ENCODE measurements at regions not wholly inside any gene's neighbourhood (a gene's known extent, or its start where the extent isn't known, plus 50 kb on each side); places are given as distances from the start of the nearest gene placed in this dataset.

- ChIA-PET POLR2A (no interaction called here), CTCF (no interaction called here)
- DNase-seq (ENCODE audit: extremely low spot score) = no peak
- TF ChIP-seq FOXM1 (IDR thresholded peaks at IDR 0.05; ENCODE audit: borderline replicate concordance) (no peak), ARNT (IDR thresholded peaks at IDR 0.05) (no peak), SP1 (IDR thresholded peaks at IDR 0.05) (no peak), BHLHE40 (IDR thresholded peaks at IDR 0.05; ENCODE audit: borderline replicate concordance) (no peak), CTBP1 (IDR thresholded peaks at IDR 0.05; ENCODE audit: borderline replicate concordance) (no peak), LEF1 (IDR thresholded peaks at IDR 0.05; ENCODE audit: borderline replicate concordance) (no peak), FOXA1 (IDR thresholded peaks at IDR 0.05) (no peak), ZNF384 (IDR thresholded peaks at IDR 0.05) (no peak), L3MBTL2 (conservative IDR thresholded peaks at IDR 0.05) (no peak), PKNOX1 (IDR thresholded peaks at IDR 0.05) (no peak), FOXK2 (IDR thresholded peaks at IDR 0.05) (no peak), SUZ12 (IDR thresholded peaks at IDR 0.05) (no peak), NFRKB (IDR thresholded peaks at IDR 0.05) (no peak), ELF4 (IDR thresholded peaks at IDR 0.05) (no peak), HDGF (IDR thresholded peaks at IDR 0.05; ENCODE audit: borderline replicate concordance) (no peak), TARDBP (IDR thresholded peaks at IDR 0.05) (no peak)
Observed at GRCh38 chr1:30310966-30311742, 412.2 kb downstream of the MATN1 start.

- DNase-seq (ENCODE audit: extremely low spot score) = no peak
- CTCF ChIA-PET = no interaction called here
- no peak for TF ChIP-seq ZNF384 (IDR thresholded peaks at IDR 0.05)
- no peak for TF ChIP-seq HDGF (IDR thresholded peaks at IDR 0.05; ENCODE audit: borderline replicate concordance)
- TF ChIP-seq FOXM1 (IDR thresholded peaks at IDR 0.05; ENCODE audit: borderline replicate concordance) = no peak
- no peak for TF ChIP-seq NFRKB (IDR thresholded peaks at IDR 0.05)
- TF ChIP-seq LEF1 (IDR thresholded peaks at IDR 0.05; ENCODE audit: borderline replicate concordance) = no peak
- no peak for TF ChIP-seq FOXK2 (IDR thresholded peaks at IDR 0.05)
- no peak for TF ChIP-seq PKNOX1 (IDR thresholded peaks at IDR 0.05)
- no peak for TF ChIP-seq ARNT (IDR thresholded peaks at IDR 0.05)
- no peak for TF ChIP-seq BHLHE40 (IDR thresholded peaks at IDR 0.05; ENCODE audit: borderline replicate concordance)
- no peak for TF ChIP-seq FOXA1 (IDR thresholded peaks at IDR 0.05)
- no peak for TF ChIP-seq L3MBTL2 (conservative IDR thresholded peaks at IDR 0.05)
- no peak for TF ChIP-seq ELF4 (IDR thresholded peaks at IDR 0.05)
- no peak for TF ChIP-seq TARDBP (IDR thresholded peaks at IDR 0.05)
- no peak for TF ChIP-seq SP1 (IDR thresholded peaks at IDR 0.05)
- no peak for TF ChIP-seq CTBP1 (IDR thresholded peaks at IDR 0.05; ENCODE audit: borderline replicate concordance)
- POLR2A ChIA-PET = no interaction called here
Observed at GRCh38 chr1:30307182-30307581, 416.2 kb downstream of the MATN1 start.

- TF ChIP-seq FOXM1 (IDR thresholded peaks at IDR 0.05; ENCODE audit: borderline replicate concordance) (no peak), PKNOX1 (IDR thresholded peaks at IDR 0.05) (no peak), SUZ12 (IDR thresholded peaks at IDR 0.05) (no peak), ELF4 (IDR thresholded peaks at IDR 0.05) (no peak), TARDBP (IDR thresholded peaks at IDR 0.05) (no peak), BHLHE40 (IDR thresholded peaks at IDR 0.05; ENCODE audit: borderline replicate concordance) (no peak), SP1 (IDR thresholded peaks at IDR 0.05) (no peak), ZNF384 (IDR thresholded peaks at IDR 0.05) (no peak), L3MBTL2 (conservative IDR thresholded peaks at IDR 0.05) (no peak), CTBP1 (IDR thresholded peaks at IDR 0.05; ENCODE audit: borderline replicate concordance) (no peak), LEF1 (IDR thresholded peaks at IDR 0.05; ENCODE audit: borderline replicate concordance) (no peak), FOXK2 (IDR thresholded peaks at IDR 0.05) (no peak), HDGF (IDR thresholded peaks at IDR 0.05; ENCODE audit: borderline replicate concordance) (no peak), NFRKB (IDR thresholded peaks at IDR 0.05) (no peak), ARNT (IDR thresholded peaks at IDR 0.05) (no peak)
- DNase-seq (ENCODE audit: extremely low spot score) = no peak
- CTCF ChIA-PET = no interaction called here
- POLR2A ChIA-PET = no interaction called here
Observed at GRCh38 chr1:30305519-30305918, 417.9 kb downstream of the MATN1 start.

GRCh38 chr1:30305061-30305460 is 418.3 kb downstream of the MATN1 start:
- TF ChIP-seq FOXA1 (IDR thresholded peaks at IDR 0.05) = no peak
- DNase-seq (ENCODE audit: extremely low spot score) = no peak
- ChIA-PET CTCF (no interaction called here), POLR2A (no interaction called here)

GRCh38 chr1:30304080-30304479 is 419.3 kb downstream of the MATN1 start:
- ChIA-PET CTCF (no interaction called here), POLR2A (no interaction called here)
- TF ChIP-seq FOXA1 (IDR thresholded peaks at IDR 0.05) = no peak
- no peak for TF ChIP-seq ELF4 (IDR thresholded peaks at IDR 0.05)
- no peak for TF ChIP-seq NFRKB (IDR thresholded peaks at IDR 0.05)
- TF ChIP-seq ZNF384 (IDR thresholded peaks at IDR 0.05) = no peak
- TF ChIP-seq SUZ12 (IDR thresholded peaks at IDR 0.05) = no peak
- TF ChIP-seq FOXK2 (IDR thresholded peaks at IDR 0.05) = no peak
- no peak for TF ChIP-seq HDGF (IDR thresholded peaks at IDR 0.05; ENCODE audit: borderline replicate concordance)
- no peak for TF ChIP-seq PKNOX1 (IDR thresholded peaks at IDR 0.05)
- DNase-seq (ENCODE audit: extremely low spot score) = no peak

GRCh38 chr1:30303387-30303786 is 420.0 kb downstream of the MATN1 start:
- DNase-seq (ENCODE audit: extremely low spot score) = no peak
- TF ChIP-seq NFRKB (IDR thresholded peaks at IDR 0.05) = no peak
- no peak for TF ChIP-seq ZNF384 (IDR thresholded peaks at IDR 0.05)
- no peak for TF ChIP-seq FOXM1 (IDR thresholded peaks at IDR 0.05; ENCODE audit: borderline replicate concordance)
- ChIA-PET POLR2A (no interaction called here), CTCF (no interaction called here)
